ENCODE measurements at regions not wholly inside any gene's neighbourhood (a gene's known extent, or its start where the extent isn't known, plus 50 kb on each side); places are given as distances from the start of the nearest gene placed in this dataset.

DNA sequence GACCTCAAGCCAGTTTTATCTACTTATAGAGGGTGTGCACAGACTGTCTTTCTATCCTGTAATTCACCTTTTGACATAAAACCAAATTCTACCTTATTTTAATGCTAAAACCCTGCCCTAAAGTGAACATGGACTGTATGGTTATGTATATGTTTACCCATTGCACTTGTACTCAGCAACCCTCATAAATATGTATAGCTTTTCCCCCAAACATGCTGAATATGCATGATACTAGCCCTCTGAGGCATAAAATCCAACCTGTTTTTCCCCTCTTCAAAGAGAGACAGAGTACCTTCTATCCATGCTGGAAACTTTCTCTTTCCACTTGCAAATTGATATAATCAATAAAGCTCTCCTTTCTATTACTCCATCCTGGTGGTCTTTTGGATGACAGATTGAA is 267.9 kb upstream of the BMP2 start:
- DNase-seq (ENCODE audit: low read depth in 4 of 4, low spot score in 1 of 4): no peak

DNA sequence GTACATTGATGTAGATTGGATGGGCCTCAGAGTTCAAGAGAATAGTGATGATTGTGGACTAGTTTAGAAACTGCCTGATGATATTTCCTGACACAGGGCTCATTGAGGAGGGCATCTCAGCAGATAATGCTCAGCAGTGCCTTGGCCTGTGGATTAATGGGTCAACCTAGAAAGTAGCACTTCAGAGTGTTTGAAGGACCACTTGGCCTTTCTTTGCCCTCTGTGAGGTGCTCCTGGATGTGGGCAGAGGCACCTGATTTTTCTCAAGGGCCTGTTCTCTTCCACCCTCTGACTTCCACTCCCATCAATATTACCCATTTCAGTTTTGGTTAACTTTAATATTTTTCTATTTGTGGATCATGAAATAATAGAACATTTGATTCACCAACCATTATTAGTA is 270.6 kb upstream of the BMP2 start:
- DNase-seq (ENCODE audit: low read depth in 4 of 4, low spot score in 1 of 4): no peak

DNA sequence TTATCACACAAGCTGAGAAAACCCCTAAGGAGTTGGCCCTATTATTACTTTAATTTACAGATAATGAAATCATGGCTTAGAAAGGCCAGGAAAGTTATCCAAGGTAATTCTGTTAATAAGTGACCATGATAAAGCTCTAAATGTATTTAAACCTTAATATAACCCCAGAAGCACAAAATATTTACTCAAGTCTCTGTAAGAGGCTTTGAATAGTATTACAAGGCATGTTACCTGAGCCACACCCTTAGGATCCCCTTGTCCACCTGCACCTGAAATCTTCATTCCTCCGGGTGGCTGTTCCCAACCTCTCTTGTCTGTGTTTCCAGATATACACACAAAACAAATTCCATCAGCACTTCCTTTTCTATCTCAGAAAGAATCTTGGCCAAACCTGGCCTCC is 271.6 kb upstream of the BMP2 start:
- DNase-seq (ENCODE audit: low read depth in 4 of 4, low spot score in 1 of 4): no peak

DNA sequence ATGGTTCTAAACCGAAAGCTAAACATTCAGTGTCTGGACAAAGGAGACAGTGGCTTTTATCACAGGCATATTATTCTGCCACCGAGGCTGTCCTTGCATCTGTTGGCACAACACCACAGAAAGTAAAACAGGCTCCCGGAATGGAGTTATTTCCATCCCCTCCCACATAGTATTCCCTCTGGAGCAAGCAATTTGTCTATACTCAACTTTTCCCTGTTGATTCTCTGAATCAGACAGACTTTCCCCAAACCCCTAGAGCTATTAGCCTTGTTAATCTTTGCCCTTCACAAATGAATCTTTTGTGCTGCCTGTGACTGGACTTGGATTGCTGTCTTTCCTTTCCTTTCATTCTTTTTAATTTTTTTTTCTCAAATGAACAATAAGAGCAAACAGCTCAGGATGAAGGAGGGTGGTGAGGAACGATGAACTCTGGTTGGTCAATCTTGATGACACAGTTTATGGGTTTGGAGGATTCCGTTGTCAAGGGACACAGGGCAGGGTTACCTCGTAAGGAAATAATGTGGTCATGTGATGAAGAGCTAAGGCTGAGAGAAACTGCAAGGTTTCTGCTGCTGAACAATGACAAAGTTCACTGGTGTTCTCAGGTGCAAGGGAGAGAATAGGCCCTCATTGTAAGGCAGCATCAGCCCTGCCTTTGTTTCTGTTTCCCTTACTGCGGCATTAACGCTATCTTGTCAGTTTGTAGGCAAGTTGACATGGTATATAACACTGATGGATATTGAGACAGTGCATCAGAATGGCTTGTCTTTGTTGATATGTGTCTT is 275.0 kb upstream of the BMP2 start:
- DNase-seq (ENCODE audit: low read depth in 4 of 4, low spot score in 1 of 4): no peak

DNA sequence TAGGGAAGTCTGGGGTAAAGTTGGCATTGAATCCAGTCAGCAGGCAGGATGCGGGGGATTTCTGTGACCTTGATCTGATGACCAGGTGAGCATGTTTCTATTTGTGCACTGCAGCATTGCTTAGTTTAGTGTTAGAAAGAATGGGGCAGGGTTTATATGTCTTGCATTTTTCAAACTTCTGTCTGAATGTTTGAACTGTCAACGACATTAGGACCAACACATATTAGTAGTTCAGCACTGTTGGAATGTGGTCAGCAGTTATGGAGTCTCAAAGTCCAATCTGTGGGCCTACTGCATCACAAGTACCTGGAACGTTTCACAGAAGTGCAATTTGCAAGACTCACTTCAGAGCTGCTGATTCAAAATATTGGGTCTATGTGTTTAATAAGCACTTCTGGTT is 276.6 kb upstream of the BMP2 start:
- DNase-seq (ENCODE audit: low read depth in 4 of 4, low spot score in 1 of 4): no peak

DNA sequence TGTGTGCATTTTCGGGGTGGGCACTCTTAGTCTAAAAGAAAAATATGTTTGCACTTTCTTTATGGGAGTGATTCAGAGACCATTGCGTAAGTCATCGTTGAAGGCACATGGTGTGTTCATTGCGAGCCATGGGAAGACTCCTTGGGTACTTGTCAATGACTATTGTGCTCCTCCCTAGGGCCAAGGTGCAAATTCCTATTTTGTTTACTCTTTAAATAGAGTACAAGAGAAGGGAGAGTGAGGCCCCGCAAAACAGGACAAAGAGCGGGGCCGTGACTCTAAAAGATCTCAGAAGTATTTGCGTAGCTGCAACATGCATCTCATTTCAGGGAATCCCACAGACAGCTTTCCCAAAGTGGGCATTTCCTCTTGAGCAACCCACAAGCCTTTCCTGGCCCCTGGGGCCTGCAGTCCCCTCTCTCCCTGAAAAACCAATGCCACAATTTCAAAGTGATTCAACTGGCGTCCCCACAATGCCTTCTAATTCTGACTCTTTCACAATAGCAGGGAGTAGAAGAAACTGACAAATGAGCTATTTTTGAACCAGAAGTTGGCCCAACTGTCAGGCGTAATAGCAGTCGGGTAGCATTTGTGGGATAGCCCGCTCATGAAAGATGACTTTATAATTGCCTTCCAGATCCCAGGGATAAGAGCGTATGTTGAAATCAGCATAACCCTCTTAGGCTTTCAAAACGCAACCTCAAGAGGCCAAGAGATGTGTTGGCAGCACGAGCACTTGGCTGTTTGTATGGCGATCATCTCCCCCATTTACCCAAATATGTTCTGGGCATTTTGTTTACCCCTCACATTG is 277.9 kb upstream of the BMP2 start:
- DNase-seq (ENCODE audit: low read depth in 4 of 4, low spot score in 1 of 4): no peak

DNA sequence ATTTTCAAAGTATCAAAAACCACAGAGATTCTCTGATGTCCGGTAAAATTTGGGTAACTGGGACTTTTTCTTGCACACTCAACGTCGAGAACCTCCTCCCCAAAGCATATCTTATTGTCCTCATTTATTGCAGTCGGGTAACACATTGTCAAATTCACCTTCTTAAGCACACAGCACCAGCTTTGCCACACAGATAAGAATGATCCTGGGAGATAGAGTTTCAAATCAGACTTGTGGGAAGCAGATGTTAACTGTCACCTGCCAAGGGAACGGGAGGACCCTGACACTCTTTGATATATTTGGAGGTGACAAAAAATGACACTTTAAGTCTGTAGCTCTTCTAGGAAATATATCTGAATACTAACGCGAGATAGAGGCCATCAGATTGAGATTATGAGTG is 282.1 kb upstream of the BMP2 start:
- no peak for DNase-seq (ENCODE audit: low read depth in 4 of 4, low spot score in 1 of 4)

DNA sequence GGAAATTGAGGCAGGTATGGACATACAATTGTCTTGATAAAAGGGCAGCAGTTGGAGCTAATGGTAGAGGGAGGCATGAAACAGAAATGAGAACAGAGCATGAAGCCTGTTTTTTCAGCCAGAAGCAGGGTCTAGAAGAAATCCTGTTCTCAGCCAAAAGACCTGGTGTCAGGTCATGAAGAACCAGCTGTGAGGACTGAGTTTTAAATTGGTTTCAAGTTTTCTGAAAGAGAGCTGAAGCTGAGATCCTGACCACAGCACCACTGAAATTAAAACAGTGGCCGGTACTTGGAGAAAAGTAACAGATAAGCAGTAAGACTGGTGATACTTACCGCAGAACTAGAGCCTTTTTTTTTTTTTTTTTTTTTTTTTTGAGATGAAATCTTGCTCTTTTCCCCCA is 283.8 kb upstream of the BMP2 start:
- DNase-seq (ENCODE audit: low read depth in 4 of 4, low spot score in 1 of 4): no peak

DNA sequence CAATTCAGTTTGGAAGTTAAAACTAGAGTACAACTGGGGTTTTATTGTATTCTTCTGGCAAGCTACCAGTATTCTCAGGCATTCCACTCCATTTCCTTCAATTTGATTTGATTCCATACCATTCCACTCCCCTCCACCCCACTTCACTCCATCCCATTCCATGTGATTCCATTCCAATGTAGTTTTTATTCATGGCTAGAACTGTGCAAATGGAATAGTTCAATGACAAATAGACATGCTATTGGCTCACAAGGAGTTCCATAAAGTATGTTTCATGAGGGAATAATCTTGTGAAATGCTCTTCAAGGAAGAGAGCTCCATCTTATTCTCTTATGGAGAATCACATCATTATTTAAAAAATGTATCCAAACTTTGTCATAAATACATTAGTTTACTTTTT is 285.0 kb upstream of the BMP2 start:
- DNase-seq (ENCODE audit: low read depth in 4 of 4, low spot score in 1 of 4): no peak

DNA sequence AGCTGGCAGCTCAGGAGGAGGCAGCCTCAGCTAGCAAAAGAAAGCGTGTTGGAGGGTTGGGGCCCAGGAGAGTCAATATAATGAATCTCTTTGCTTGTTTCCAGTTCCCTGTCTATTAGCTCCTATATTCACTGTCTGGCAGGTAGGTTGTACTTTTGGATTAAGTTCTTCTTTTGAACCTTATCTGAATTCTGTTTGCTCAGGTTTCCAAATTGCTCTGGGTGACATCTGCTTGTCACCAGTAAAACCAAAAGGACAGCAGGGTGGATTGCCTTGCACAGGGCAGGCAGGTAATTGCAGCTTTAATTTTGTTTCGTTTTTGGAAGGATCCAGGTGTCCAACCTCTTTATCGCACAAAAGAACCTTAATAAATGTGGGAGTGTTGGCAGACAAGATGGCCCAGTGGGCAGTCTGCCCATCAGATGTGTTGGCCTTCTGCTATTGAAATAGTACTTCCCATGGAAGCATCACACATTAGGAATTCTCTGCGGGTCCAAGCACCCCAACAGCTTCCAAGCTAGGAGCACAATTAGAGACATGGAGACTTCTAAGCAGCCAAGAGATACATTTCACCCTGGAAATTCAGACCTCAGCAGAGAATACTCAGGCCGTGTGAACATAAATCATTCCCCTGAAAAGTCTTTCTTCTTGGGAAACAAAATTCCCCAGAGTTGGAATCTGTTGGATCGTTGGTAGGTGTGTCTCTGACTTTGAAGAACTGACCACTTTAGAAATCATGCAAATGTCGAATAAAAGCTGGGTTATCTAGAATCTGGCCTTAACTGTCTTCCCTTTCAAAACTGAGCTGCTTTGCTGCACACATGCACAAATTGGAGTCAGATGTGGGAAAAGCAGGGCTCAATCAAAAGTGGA is 286.9 kb upstream of the BMP2 start:
- DNase-seq (ENCODE audit: low read depth in 4 of 4, low spot score in 1 of 4): no peak

DNA sequence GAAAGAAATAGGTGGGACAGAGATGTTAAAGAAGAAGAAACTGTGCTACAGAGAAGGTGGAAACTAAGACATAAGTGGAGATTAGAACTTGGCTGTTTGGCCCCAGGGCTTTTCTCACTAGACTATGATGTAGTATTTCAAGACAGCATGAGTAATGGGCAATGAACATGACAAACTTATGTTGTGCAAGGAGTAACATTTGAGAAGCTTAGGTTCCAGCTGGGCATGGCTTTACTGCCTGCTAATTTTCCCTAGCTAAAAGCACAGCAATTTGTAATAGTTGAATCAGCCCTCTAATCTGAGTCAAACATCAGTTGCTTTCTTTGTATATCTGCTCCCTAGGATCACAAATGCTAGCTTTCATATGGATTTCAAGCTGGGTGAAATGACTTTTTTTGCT is 294.3 kb upstream of the BMP2 start:
- DNase-seq (ENCODE audit: low read depth in 4 of 4, low spot score in 1 of 4): no peak

DNA sequence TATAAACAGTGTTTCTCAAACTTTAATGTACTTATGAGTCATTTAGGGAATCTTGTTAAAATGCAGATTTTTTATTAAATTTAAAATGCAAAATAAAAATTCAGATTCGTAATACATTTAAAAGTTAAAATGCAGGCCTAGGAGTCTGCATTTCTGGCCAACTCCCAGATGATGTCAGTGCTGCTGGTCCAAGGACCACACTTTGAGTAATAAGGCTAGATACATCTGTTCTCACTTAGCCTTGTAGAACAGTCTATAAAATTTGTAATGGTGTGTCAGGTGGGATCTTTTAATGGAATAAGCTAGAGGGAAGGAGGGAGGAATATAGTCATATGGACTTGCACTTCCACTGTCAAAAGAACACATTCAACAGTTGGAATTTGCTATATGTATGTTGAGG is 295.6 kb upstream of the BMP2 start:
- no peak for DNase-seq (ENCODE audit: low read depth in 4 of 4, low spot score in 1 of 4)

DNA sequence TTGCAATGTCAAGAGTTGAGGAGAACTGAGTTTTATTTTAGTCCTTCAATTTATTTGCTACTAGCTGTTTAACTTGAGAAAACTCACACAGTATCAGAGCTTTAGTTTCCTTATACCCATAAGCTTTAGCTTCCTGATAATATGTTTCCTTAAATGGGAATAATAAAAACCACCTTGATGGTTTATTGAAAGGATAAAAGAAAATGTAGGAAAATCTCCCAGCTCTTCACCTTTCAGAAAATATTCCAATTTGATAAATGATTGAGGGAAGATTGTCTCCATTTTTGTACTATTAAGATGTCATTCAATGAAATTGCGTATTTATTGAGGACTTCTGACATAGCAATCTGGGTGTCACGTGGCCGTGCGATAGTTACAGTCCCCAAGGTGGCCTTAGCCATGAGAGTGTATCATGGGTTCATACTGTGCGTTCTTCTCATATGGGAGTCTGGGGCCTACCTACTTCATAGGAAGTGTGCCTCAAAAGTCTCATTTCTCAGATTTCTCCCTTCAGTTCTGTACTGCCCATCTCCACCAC is 296.3 kb upstream of the BMP2 start:
- DNase-seq (ENCODE audit: low read depth in 4 of 4, low spot score in 1 of 4): no peak

DNA sequence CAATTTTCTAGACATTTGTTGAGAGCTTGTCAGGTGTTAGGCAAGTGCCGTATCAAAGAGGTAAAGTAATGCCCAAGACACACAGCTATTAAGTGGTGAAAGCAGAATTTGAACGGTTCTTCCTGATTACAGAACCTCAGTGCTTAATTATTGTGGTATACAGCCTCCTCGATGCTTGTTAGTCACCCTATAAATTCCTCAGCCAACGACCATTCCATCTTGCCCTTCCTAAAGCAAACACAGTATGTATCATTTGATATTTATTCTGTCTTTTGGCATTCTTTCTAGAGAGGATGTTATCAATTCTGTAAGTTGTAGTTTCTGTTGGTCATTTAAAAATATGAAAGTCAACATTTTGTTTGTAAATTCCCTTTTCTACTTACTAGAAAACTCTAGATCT is 297.8 kb upstream of the BMP2 start:
- DNase-seq (ENCODE audit: low read depth in 4 of 4, low spot score in 1 of 4): no peak

DNA sequence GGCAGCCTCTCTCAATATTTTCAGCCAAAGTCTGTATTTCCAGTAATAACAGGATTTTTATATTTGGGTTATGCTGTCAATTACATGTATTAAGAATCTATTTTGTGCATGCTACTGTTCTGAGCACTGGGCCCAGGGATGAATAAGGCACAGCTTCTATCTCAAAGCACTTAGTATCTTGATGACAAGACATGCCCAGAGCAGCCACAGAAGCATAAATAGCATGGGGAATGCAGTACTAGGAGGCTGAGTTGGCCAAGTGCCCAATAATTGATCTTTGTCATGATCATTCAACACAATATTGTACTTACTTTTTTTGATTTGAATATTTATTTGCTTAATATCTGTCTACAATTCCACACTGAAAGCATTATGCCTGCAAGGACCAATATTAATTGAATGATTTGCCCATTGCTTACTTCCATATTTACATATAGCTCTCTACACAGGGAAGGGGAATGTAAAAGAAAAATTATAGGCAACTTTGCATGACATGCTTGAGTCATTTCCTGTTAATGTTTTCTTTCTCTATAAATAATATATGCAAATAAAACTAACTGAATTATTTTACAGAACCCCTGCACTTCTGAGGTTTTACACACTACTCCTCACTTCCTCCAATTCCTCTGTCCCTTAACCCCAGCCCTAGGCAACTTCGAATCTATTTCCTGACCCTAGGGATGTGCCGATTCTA is 298.9 kb upstream of the BMP2 start:
- DNase-seq (ENCODE audit: low read depth in 4 of 4, low spot score in 1 of 4): no peak

DNA sequence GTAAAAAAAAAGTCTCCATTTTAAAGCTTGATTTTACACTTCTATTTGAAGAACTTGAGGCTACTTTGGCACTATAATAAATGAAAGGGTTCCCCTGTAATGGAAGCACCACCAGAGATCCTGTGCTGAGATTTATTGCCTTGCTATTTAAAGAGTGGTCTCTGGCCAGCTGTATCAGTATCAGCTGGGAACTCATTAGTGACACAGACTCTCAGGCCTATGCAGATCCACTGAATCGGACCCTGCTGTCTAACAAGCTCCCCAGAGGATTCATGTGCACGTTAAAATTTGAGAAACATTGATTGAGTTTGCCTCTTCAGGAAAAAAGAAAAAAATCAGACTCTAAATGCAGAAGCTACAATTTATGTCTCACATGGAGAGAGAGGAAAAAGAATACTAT is 299.9 kb upstream of the BMP2 start:
- no peak for DNase-seq (ENCODE audit: low read depth in 4 of 4, low spot score in 1 of 4)

DNA sequence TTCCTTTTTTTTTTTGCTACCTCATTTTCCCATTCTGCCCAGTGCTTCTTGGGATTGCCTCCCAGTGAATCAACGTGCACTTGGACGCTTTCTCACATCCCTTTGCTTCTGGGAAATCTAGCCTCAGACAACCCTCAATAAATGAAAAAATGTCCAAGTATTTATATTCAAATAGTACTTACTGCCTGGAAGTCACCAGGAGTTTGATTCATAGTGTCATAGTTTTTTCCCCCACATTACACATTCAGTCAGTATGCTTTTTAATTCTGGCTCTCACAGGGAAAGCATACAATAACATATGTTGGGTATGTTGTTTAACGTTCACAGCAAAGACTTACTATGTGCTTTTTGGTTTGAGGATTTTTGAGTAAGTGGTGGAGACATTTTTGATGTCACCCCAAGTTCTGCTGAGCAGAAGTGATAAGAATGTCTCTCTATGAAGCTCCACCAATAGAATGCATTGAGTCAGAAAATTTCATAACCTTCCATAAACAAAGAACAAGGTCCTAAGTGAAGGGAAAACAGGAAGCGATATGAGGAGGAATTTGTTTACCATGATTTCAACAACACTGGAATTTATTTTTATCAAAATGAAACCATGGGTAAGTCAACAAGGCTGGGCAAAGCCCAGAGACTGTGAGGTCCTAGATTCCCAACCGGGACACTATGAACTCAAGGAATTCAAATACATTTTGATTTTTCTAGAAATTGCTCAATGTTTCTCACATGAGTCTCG is 301.2 kb upstream of the BMP2 start:
- no peak for DNase-seq (ENCODE audit: low read depth in 4 of 4, low spot score in 1 of 4)

DNA sequence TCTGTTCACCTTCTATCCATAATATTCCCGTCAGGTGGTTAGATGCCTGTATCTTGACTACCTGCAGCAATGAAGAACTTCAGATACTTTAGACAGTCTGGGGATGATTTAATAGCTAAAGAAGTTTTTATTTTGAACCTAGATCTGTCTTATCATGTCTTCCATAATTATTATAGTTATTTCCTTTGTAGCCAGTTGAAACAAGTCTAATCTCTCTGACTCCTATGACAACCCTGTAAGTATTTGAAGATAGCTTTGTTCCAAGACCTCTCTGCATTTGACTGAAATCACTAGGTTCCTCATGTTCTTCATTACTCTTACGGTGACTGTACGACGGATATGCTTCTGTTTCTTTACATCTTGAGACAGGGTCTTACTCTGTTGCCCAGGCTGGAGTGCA is 316.6 kb upstream of the BMP2 start:
- DNase-seq (ENCODE audit: low read depth in 4 of 4, low spot score in 1 of 4): no peak

DNA sequence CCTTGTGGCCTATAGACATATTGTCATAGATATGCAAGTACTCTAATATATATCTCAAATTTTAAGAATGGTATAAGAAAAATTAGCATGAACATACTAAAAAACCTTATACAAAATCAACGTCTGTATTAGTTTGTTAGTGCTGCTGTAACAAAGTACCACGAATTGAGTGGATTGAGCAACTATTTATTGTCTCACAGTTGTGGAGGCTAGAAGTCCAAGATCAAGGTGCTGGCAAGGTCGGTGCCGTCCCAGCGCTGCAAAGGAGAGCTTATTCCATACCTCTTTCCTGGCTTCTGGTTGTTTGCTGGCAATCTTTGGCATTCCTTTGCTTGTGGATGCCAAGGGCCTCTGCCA is 317.6 kb upstream of the FERMT1 start:
- no peak for DNase-seq (ENCODE audit: low read depth in 4 of 4, low spot score in 1 of 4)

DNA sequence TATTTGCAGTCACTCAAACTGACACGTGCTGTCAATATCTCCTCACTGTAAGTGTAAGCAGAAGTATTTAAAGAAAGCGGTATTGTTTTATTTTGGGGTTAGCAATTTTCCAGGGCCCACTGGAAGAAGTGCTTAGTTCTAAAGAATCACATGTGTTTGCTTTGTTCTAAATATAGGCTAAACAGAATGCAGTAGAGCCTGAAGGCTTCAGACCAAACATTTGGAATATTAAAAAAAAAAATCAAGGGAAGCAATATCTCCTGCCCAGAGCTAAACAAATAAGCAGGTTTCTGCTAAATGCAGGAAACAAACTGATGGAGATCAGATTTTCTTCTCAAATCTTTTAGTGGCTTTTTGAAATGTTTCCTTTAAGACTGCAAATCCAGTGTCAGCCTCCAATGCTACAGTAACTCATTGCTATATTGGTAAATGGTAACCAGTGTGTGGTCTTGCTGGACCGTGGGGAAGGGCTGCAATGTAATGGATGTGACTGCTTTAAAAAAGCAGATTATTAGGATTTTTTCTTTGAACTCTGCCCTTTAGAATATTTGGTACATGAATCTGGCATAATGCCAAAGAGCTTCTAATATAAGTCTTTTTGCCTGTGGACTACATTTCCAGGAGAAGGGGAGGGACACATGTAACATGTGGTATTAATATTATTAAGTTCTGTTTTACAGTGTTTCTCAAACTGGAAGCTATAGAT is 317.1 kb upstream of the FERMT1 start:
- no peak for DNase-seq (ENCODE audit: low read depth in 4 of 4, low spot score in 1 of 4)
